GM10248 (cell line): ENCODE measurements at regions not wholly inside any gene's neighbourhood (a gene's known extent, or its start where the extent isn't known, plus 50 kb on each side); places are given as distances from the start of the nearest gene placed in this dataset.
A peak's percentile ranks its signal among the peaks of the same experiment; 100 is the strongest.

Experiments used
- CTCF ChIA-PET: fragments of 300-600 bp; sonication (Branson Sonifier 250); formaldehyde crosslinking; extraction: SDS; loops from one replicate; lab custom pipeline; 2021; ENCODE audit warnings: antibody characterized with exemption; lab: Yijun Ruan, JAX
- POLR2A ChIA-PET: fragments of 350-650 bp; sonication (Branson Sonifier 250); formaldehyde crosslinking; extraction: SDS; loops from one replicate; lab custom pipeline; 2020; ENCODE audit warnings: antibody characterized with exemption; lab: Yijun Ruan, JAX
- DNase-seq: peaks from one replicate; pipeline ENCODE4 v3.0.0; 2012; ENCODE audit errors: extremely low spot score
- CTCF ChIP-seq: IDR thresholded peaks from 2 replicates; pipeline ENCODE4 v1.5.1; 2012; ENCODE audit warnings: mild to moderate bottlenecking, low read depth; ENCODE audit errors: extremely low read depth, missing control alignments, control extremely low read depth

GRCh38 chr2:215670396-215670795 is 234.5 kb upstream of the FN1 start:
- ChIA-PET POLR2A (no interaction called here), CTCF (interaction anchor here (1.1 kb wide), 1 partner anchor 10 kb away, joined by 3 read pairs; no protein-coding TSS in a partner anchor)
- TF ChIP-seq CTCF, result no peak
- no peak for DNase-seq

GRCh38 chr2:215668378-215668775 is 232.5 kb upstream of the FN1 start:
- no peak for TF ChIP-seq CTCF
- DNase-seq, result no peak
- ChIA-PET CTCF (no interaction called here), POLR2A (no interaction called here)

- CTCF ChIA-PET, result no interaction called here
- DNase-seq, result no peak
- TF ChIP-seq CTCF, result no peak
- POLR2A ChIA-PET, result no interaction called here
Observed at GRCh38 chr2:215667585-215668377, 231.9 kb upstream of the FN1 start.

- DNase-seq, result peak; percentile 21
- no peak for TF ChIP-seq CTCF
- ChIA-PET POLR2A (no interaction called here), CTCF (no interaction called here)
Observed at GRCh38 chr2:215664847-215665525, 229.1 kb upstream of the FN1 start.

- POLR2A ChIA-PET, result no interaction called here
- CTCF ChIA-PET, result no interaction called here
Observed at GRCh38 chr2:215662715-215663114, 226.8 kb upstream of the FN1 start.

More at GRCh38 chr2:215662715-215663114, 226.8 kb upstream of the FN1 start:
- no peak for DNase-seq
- no peak for TF ChIP-seq CTCF
